Hepatic stellate cell (primary cell): ENCODE measurements at regions not wholly inside any gene's neighbourhood (a gene's known extent, or its start where the extent isn't known, plus 50 kb on each side); places are given as distances from the start of the nearest gene placed in this dataset.

Experiments
- DNase-seq: peaks from one replicate; pipeline ENCODE4 v3.0.0; 2011; ENCODE audit warnings: low spot score

- DNase-seq, result no peak
These were observed 55.4 kb downstream of the CCER1 start for GRCh38 chr12:90899456-90900182.

- no peak for DNase-seq
These were observed 57.0 kb downstream of the CCER1 start for GRCh38 chr12:90897986-90898385.

DNA sequence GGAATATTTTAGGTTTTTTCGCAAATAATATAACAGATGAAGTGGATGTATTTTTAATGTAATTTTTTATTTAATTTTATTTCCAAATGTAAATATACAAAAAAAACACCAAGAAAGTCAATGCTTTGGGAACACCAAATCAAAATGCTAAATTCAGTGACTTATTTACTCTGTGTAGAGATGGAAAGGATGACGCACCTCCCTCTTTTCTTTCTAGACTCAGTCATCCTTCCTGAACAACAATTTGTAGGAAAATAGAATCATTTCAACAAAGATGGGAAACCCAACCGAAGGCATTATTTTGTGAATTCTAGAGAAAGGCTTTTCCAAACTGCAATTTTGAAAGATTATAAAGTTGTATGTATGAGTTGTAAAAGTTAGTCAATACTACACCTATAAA lies 57.7 kb downstream of the CCER1 start:
- no peak for DNase-seq

GRCh38 chr12:90896821-90897220 lies 58.2 kb downstream of the CCER1 start:
- DNase-seq, result no peak

- peak; percentile 7 for DNase-seq
These were observed 58.8 kb downstream of the CCER1 start for GRCh38 chr12:90896164-90896563.

- DNase-seq, result no peak
These were observed 66.7 kb downstream of the CCER1 start for GRCh38 chr12:90888316-90888715.

DNA sequence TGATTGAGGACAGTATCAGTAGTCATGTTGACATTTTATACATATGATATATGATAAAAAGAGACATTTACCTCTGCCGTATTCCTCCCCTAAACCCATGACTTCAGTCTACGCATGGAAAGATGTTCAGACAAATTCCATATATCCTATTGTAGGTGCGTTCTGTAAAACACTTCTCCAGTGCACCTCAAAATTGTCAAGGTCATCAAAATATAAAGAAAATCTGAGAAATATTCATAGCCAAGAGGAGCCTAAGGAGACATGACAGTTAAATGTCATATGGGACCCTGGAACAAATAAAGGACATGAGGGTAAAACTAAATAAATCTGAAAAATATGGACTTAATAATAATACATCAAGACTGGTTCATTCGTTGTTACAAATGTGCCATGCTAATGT lies 71.5 kb downstream of the CCER1 start:
- DNase-seq, result no peak

- no peak for DNase-seq
These were observed 83.3 kb downstream of the CCER1 start for GRCh38 chr12:90871726-90872096.

- no peak for DNase-seq
These were observed 83.8 kb downstream of the CCER1 start for GRCh38 chr12:90870971-90871725.

GRCh38 chr12:90868626-90869025 lies 86.3 kb downstream of the CCER1 start:
- DNase-seq, result no peak

DNA sequence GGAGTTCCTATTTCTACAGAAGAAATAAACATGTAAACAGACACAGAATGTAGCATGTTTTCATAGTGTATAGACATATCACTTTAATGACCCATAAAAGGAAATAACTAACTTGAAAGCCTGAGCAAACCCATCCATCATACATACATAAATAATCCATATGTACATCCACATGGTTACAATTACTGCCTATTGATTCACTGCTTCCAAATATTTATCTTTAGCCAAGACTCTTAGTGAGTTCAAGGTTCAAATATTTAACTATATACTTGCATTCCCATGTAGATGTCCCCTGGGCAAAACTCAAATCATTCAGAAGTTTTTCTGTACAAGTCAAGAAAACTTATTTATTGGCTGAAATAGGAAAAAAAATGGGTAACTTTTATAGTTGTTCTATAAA lies 95.4 kb downstream of the CCER1 start:
- DNase-seq, result no peak

GRCh38 chr12:90858252-90858651 lies 96.7 kb downstream of the CCER1 start:
- no peak for DNase-seq

DNA sequence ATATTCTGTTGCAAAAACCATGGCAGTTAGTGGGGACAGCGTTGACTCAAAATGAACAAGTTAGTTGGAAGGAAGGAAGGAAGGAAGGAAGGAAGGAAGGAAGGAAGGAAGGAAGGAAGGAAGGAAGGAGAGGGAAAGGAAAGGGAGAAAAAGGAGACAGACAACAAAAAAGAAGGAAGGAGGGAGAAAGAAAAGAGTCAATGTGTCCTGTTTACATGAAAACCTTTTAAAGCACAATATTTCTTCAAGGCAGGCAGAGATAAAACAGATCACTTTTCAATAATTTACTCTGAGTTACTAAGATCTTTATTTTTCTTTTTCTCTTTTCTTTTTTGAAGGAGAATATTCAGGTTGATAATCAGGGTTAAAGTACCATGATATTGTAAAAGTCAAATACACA lies 99.4 kb downstream of the CCER1 start:
- DNase-seq, result no peak

DNA sequence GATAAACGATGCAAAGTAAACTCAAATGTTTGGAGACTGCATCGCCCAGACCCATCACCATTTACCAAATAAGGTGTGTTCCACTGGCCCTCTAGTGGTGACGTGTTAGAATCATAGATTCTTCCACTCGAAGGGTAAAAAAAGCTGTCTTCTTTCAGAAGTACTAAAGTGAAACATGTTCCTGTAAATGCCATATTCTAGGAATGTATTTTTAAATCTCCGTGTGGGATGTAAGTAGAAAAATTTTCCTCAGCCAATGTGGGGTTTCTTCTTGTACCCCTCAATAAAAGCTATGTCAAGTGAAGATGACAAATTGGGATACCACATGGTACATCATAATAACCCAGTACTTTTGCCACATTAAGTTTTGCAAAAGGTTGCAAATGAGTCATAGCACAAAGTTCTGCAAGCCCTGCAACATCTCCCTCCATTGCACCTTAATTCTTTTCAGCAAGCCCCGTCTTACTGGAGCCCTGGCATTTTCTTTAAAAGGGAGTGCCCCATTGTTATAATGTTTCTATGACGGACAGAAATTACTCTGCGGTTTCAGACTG lies 100.8 kb downstream of the CCER1 start:
- peak; percentile 16 for DNase-seq

DNA sequence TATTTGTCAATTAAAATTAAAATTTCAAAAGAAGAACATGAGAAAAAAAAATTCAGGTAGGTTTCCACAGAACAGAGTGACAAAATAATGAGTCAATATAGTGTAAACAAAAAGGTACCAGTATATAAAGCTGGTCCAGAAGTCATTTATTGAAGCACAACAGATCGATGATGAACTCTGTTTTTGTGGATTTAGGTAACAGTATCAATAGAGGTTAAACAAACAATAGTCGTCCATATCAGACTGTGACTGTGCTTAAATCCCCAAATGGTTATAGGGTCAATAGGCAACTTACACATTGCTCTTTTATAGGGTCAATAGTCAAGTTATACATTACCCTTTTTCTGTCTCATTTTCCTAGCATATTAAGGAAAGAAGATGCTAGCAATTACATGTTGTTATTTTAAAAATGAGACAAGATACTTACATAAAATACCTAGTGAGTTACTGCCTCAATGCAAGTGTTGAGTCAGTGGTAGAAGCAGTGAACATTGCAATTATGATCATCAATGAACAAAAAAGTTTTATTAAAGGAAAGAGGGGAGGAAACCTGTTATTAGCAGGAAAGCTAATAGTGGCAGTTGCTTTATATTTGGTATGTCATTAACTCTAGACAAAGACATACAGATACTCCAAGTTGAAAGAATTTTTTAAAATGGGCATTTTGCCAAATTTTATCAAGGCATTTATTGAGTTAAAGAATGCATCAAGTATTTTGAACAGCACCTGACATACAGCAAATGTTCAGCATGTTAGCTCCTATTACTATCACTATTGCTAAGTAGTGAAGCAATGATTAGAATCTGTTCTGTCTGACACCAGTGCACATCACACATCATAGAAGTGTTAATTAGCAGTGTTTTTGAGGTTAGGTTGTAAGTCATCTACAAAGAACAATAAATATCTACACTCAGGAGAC lies 102.9 kb downstream of the CCER1 start:
- DNase-seq, result no peak

GRCh38 chr12:90842477-90842876 lies 112.5 kb downstream of the CCER1 start:
- DNase-seq, result no peak

DNA sequence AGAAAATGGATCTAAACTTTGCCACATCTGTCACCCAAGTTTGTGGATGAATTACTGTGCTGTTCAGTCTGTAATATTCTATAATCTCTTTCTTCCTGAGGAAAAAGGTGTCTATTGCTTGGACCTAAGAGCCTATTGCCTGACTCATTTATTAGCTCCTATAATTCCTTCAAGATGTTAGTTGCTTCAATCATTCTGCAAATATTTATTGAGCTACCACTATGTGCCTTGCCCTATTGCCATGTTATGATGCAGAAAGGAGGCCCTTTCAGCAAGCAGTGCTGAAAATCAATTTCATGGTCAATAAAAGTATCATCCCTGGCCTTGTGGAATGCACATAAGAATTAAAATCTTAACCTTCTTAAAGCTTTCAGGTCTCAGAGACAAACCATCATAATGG lies 113.6 kb downstream of the CCER1 start:
- no peak for DNase-seq

- peak; percentile 5 for DNase-seq
These were observed 115.6 kb downstream of the CCER1 start for GRCh38 chr12:90839346-90839745.

- peak; percentile 14 for DNase-seq
These were observed 118.3 kb downstream of the CCER1 start for GRCh38 chr12:90836689-90837088.

GRCh38 chr12:90833228-90833627 lies 121.7 kb downstream of the CCER1 start:
- DNase-seq, result no peak

GRCh38 chr12:90832427-90832826 lies 122.5 kb downstream of the CCER1 start:
- no peak for DNase-seq

DNA sequence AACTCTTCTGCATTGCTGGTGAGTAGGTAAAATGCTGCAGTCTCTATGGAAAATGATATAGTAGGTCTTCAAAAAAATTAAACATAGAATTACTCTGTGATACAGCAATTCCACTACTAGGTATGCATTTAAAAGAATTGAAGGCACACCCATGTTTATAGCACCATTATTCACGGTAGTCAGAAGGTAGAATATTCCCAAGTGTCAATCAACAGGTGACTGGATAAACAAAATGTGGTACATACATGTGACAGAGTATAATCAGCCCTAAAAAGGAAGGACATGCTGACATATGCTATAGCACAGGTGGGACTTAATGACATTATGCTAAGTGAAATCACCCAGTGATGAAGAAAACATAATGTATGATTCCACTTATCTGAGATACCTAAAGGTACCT lies 123.3 kb downstream of the CCER1 start:
- no peak for DNase-seq
